HG03066 (cell line): ENCODE measurements at regions not wholly inside any gene's neighbourhood (a gene's known extent, or its start where the extent isn't known, plus 50 kb on each side); places are given as distances from the start of the nearest gene placed in this dataset.

Experiments
- ATAC-seq: cut with Tn5 transposase; IDR thresholded peaks from one replicate; pipeline ENCODE4 v1.9.1; 2021; ENCODE audit warnings: low read depth; ENCODE audit not compliant: unreplicated experiment

- ATAC-seq = no peak
Measured at GRCh38 chr10:4456776-4457175, 369.2 kb upstream of the AKR1E2 start.

GRCh38 chr10:4456279-4456678, 369.7 kb upstream of the AKR1E2 start:
- no peak for ATAC-seq

GRCh38 chr10:4453950-4454349, 372.1 kb upstream of the AKR1E2 start:
- ATAC-seq = no peak

- ATAC-seq = no peak
Measured at GRCh38 chr10:4453276-4453675, 372.7 kb upstream of the AKR1E2 start.

GRCh38 chr10:4450981-4451908, 374.8 kb upstream of the AKR1E2 start:
- no peak for ATAC-seq

GRCh38 chr10:4450169-4450568, 375.8 kb upstream of the AKR1E2 start:
- ATAC-seq = no peak

GRCh38 chr10:4448030-4448429, 378.0 kb upstream of the AKR1E2 start:
- no peak for ATAC-seq

GRCh38 chr10:4443419-4443818, 382.6 kb upstream of the AKR1E2 start:
- ATAC-seq = no peak

GRCh38 chr10:4442296-4442695, 383.7 kb upstream of the AKR1E2 start:
- ATAC-seq = no peak

- ATAC-seq = no peak
Measured at GRCh38 chr10:4440260-4440659, 385.7 kb upstream of the AKR1E2 start.

- ATAC-seq = no peak
Measured at GRCh38 chr10:4437791-4438190, 388.2 kb upstream of the AKR1E2 start.

GRCh38 chr10:4437061-4437460, 388.9 kb upstream of the AKR1E2 start:
- no peak for ATAC-seq

GRCh38 chr10:4436103-4436502, 389.9 kb upstream of the AKR1E2 start:
- no peak for ATAC-seq

- no peak for ATAC-seq
Measured at GRCh38 chr10:4434516-4435071, 391.4 kb upstream of the AKR1E2 start.

GRCh38 chr10:4434105-4434504, 391.9 kb upstream of the AKR1E2 start:
- ATAC-seq = no peak

- no peak for ATAC-seq
Measured at GRCh38 chr10:4431114-4431863, 394.7 kb upstream of the AKR1E2 start.

GRCh38 chr10:4429571-4429970, 396.4 kb upstream of the AKR1E2 start:
- ATAC-seq = no peak

GRCh38 chr10:4427532-4427931, 398.5 kb upstream of the AKR1E2 start:
- no peak for ATAC-seq

GRCh38 chr10:4426866-4427265, 399.1 kb upstream of the AKR1E2 start:
- ATAC-seq = no peak

- no peak for ATAC-seq
Measured at GRCh38 chr10:4409319-4409718, 416.7 kb upstream of the AKR1E2 start.

GRCh38 chr10:4407783-4408182, 418.2 kb upstream of the AKR1E2 start:
- ATAC-seq = no peak
